H1 (cell line): ENCODE measurements at regions not wholly inside any gene's neighbourhood (a gene's known extent, or its start where the extent isn't known, plus 50 kb on each side); places are given as distances from the start of the nearest gene placed in this dataset.

Source experiments
- CHD1 ChIP-seq: IDR thresholded peaks from 2 replicates; pipeline ENCODE4 v1.6.1; 2012; ENCODE audit warnings: low read depth, low read length, improper control_type of control experiment
- CTCF ChIP-seq, 3 experiments: IDR thresholded peaks; 1 replicate in 2 of 3; 2 replicates in 1 of 3; pipeline versions ENCODE4 v1.5.1 to v1.6.1; 2011; ENCODE audit warnings: low read length in 3 of 3, mild to moderate bottlenecking in 3 of 3, inconsistent platforms in 2 of 3, low read depth in 1 of 3, moderate library complexity in 1 of 3; ENCODE audit not compliant: insufficient read depth in 1 of 3; ENCODE audit errors: control extremely low read depth in 1 of 3
- EP300 ChIP-seq, 2 experiments: IDR thresholded peaks; 1 replicate in 1 of 2; 2 replicates in 1 of 2; pipeline ENCODE4 v1.6.1; 2011 to 2012; ENCODE audit warnings: low read depth in 2 of 2, low read length in 2 of 2, mild to moderate bottlenecking in 2 of 2, borderline replicate concordance in 1 of 2, inconsistent platforms in 1 of 2, moderate library complexity in 1 of 2
- EZH2 ChIP-seq: fragments of 200-600 bp; sonication (generic); IDR thresholded peaks from 2 replicates; pipeline ENCODE4 v1.7.1; 2012; ENCODE audit warnings: low read depth, mild to moderate bottlenecking, moderate library complexity, low read length, inconsistent platforms; ENCODE audit not compliant: severe bottlenecking
- JUND ChIP-seq: IDR thresholded peaks from 2 replicates; pipeline ENCODE4 v1.6.1; 2011; ENCODE audit warnings: mild to moderate bottlenecking, improper control_type of control experiment, low read length
- POLR2A ChIP-seq, 2 experiments: IDR thresholded peaks; 1 replicate in 1 of 2; 2 replicates in 1 of 2; pipeline ENCODE4 v1.6.1; 2011; ENCODE audit warnings: low read depth in 2 of 2, low read length in 2 of 2, mild to moderate bottlenecking in 2 of 2; ENCODE audit errors: control extremely low read depth in 1 of 2
- POLR2AphosphoS5 ChIP-seq: IDR thresholded peaks from 2 replicates; pipeline ENCODE4 v1.6.1; 2011; ENCODE audit warnings: low read depth, low read length
- RXRA ChIP-seq: IDR thresholded peaks from 2 replicates; pipeline ENCODE4 v1.6.1; 2011; ENCODE audit warnings: low read depth, mild to moderate bottlenecking, low read length, moderate library complexity; ENCODE audit not compliant: insufficient read depth
- SIN3A ChIP-seq, 2 experiments: IDR thresholded peaks in 1 of 2; conservative IDR thresholded peaks in 1 of 2; 2 replicates each; pipeline ENCODE4 v1.6.1; 2011 to 2012; ENCODE audit warnings: low read length in 2 of 2, improper control_type of control experiment in 1 of 2, low read depth in 1 of 2, mild to moderate bottlenecking in 1 of 2
- TCF12 ChIP-seq: IDR thresholded peaks from 2 replicates; pipeline ENCODE4 v1.6.1; 2011; ENCODE audit warnings: low read depth, mild to moderate bottlenecking, low read length
- TEAD4 ChIP-seq: IDR thresholded peaks from 2 replicates; pipeline ENCODE4 v1.6.1; 2012; ENCODE audit warnings: low read depth, low read length, inconsistent platforms, mixed read lengths
- USF2 ChIP-seq: IDR thresholded peaks from 2 replicates; pipeline ENCODE4 v1.6.1; 2011; ENCODE audit warnings: low read length, improper control_type of control experiment
- YY1 ChIP-seq: IDR thresholded peaks from 2 replicates; pipeline ENCODE4 v1.6.1; 2011; ENCODE audit warnings: low read depth, mild to moderate bottlenecking, low read length

- TF ChIP-seq EP300 (IDR thresholded peaks at IDR 0.05; ENCODE audit: borderline replicate concordance in 1 of 2, low read depth in 2 of 2, low read length in 2 of 2) (no peak), JUND (no peak), USF2 (no peak), POLR2A (IDR thresholded peaks at IDR 0.05; ENCODE audit: control extremely low read depth in 1 of 2, low read depth in 2 of 2, low read length in 2 of 2) (no peak), SIN3A (conservative IDR thresholded peaks at IDR 0.05 in 1 of 2, IDR thresholded peaks at IDR 0.05 in 1 of 2; ENCODE audit: low read depth in 1 of 2, low read length in 2 of 2) (no peak), CTCF (IDR thresholded peaks at IDR 0.05; ENCODE audit: control extremely low read depth in 1 of 3, insufficient read depth in 1 of 3, low read depth in 1 of 3, low read length in 3 of 3) (no peak), POLR2AphosphoS5 (no peak), RXRA (no peak), TEAD4 (no peak), TCF12 (no peak), EZH2 (no peak), CHD1 (no peak), YY1 (no peak)
Observed at GRCh38 chr1:185556561-185556960, 177.6 kb upstream of the HMCN1 start.
